ENCODE measurements at regions not wholly inside any gene's neighbourhood (a gene's known extent, or its start where the extent isn't known, plus 50 kb on each side); places are given as distances from the start of the nearest gene placed in this dataset.

DNA sequence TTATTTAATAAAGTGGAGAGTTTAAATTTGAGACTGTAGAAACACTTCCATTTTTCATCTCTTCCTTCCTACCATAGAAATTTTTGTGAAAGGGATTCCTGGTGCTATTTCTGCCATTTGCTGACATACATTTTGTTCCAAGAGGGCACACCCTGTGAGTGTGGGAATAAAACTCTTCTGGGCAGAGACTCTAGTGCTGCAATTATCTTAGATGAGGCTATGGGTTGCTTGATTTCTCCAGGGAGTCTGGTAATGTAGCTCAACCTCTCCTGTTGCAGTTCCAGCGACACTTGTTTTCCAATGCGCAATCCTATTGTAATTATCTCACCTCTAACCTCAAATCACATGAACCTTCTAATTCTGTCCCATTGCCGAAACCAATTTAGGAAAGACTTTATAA lies 60.1 kb upstream of the ZSWIM2 start:
- Histone ChIP-seq H3K4me1 (ENCODE audit: control insufficient read depth in 2 of 2, insufficient read depth in 2 of 2, low read length in 2 of 2) (no peaks in the 10 kb centered on the region), H3K4me3 (ENCODE audit: low read length in 2 of 2) (no peak overlapping the region), H3K9ac (ENCODE audit: low read depth in 1 of 2, low read length in 2 of 2) (no peak overlapping the region), H3K27me3 (ENCODE audit: control insufficient read depth in 2 of 2, insufficient read depth in 2 of 2, low read length in 2 of 2) (no peaks in the 10 kb centered on the region), H3K36me3 (ENCODE audit: control insufficient read depth in 2 of 2, insufficient read depth in 2 of 2, low read length in 2 of 2) (no peaks in the 10 kb centered on the region), H3K27ac (ENCODE audit: low read depth in 2 of 2, low read length in 2 of 2) (no peak overlapping the region), H3K9me3 (ENCODE audit: control insufficient read depth in 2 of 2, low read length in 2 of 2) (no peaks in the 10 kb centered on the region)

DNA sequence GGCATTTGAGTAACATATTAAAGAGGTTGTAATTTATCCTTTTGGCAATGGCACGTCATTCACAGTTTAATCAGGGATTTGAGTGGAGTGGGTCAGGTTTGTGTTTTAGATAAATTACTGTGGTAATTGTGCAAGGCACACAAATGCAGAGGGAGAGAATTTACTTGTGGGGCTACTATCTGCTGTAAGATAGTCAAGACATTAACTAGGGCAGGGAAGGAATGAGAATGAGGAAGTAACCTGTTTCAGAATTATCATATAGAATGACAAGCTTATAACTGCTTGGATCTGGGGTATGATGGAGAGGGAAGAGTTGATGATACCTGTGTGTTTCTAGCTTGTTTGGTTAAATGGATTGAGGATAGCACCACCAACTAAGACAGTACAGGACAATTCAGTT lies 58.9 kb upstream of the ZSWIM2 start:
- H3K4me1 ChIP-seq (ENCODE audit: control insufficient read depth in 2 of 2, insufficient read depth in 2 of 2, low read length in 2 of 2) = no peaks in the 10 kb centered on the region
- H3K36me3 ChIP-seq (ENCODE audit: control insufficient read depth in 2 of 2, insufficient read depth in 2 of 2, low read length in 2 of 2) = no peaks in the 10 kb centered on the region
- no peaks in the 10 kb centered on the region for H3K27me3 ChIP-seq (ENCODE audit: control insufficient read depth in 2 of 2, insufficient read depth in 2 of 2, low read length in 2 of 2)
- no peak overlapping the region for H3K27ac ChIP-seq (ENCODE audit: low read depth in 2 of 2, low read length in 2 of 2)
- H3K9me3 ChIP-seq (ENCODE audit: control insufficient read depth in 2 of 2, low read length in 2 of 2) = no peaks in the 10 kb centered on the region
- H3K9ac ChIP-seq (ENCODE audit: low read depth in 1 of 2, low read length in 2 of 2) = no peak overlapping the region
- no peak overlapping the region for H3K4me3 ChIP-seq (ENCODE audit: low read length in 2 of 2)

DNA sequence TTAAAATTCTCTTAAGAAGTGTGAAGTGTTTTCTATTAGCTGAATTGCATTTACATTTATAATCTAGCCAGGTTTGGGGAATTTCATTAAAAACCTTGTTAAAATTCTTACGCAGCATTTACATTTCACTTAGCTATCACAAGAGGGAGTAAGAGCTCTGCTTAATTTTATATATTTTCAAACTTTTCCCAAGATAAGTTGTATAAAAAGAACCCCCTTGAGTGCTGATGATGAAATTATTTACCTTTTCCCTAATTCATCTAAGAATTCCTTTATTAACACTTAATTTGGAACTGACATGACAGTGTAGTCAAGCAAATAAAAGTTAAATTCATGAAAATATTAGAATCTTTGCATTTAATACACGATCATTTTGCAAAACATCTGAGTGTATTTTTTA lies 54.2 kb upstream of the ZSWIM2 start:
- Histone ChIP-seq H3K27ac (ENCODE audit: low read depth in 2 of 2, low read length in 2 of 2) (no peak overlapping the region), H3K9me3 (ENCODE audit: control insufficient read depth in 2 of 2, low read length in 2 of 2) (no peaks in the 10 kb centered on the region), H3K4me3 (ENCODE audit: low read length in 2 of 2) (no peak overlapping the region), H3K9ac (ENCODE audit: low read depth in 1 of 2, low read length in 2 of 2) (no peak overlapping the region), H3K4me1 (ENCODE audit: control insufficient read depth in 2 of 2, insufficient read depth in 2 of 2, low read length in 2 of 2) (no peaks in the 10 kb centered on the region), H3K36me3 (ENCODE audit: control insufficient read depth in 2 of 2, insufficient read depth in 2 of 2, low read length in 2 of 2) (no peaks in the 10 kb centered on the region), H3K27me3 (ENCODE audit: control insufficient read depth in 2 of 2, insufficient read depth in 2 of 2, low read length in 2 of 2) (no peaks in the 10 kb centered on the region)
